Endodermal cell (in vitro differentiated cells): ENCODE measurements at regions not wholly inside any gene's neighbourhood (a gene's known extent, or its start where the extent isn't known, plus 50 kb on each side); places are given as distances from the start of the nearest gene placed in this dataset.
"Not testable (repeated sequence)": the region's sequence is repeated elsewhere in the genome, so short reads cannot be mapped to it uniquely, and the experiment has no call there.

Source experiments
- DNase-seq: peaks from one replicate; pipeline ENCODE4 v3.0.0-alpha.2; 2017
- H3K27ac ChIP-seq: 2 replicates; pipeline ENCODE4 v1.5.1; 2013; ENCODE audit warnings: mild to moderate bottlenecking, low read depth, low read length, moderate library complexity
- H3K27me3 ChIP-seq: 2 replicates; pipeline ENCODE4 v1.6.1; 2013; ENCODE audit warnings: mild to moderate bottlenecking, low read length, moderate library complexity; ENCODE audit not compliant: insufficient read depth, control insufficient read depth, poor library complexity, severe bottlenecking
- H3K36me3 ChIP-seq: 2 replicates; pipeline ENCODE4 v1.7.0; 2013; ENCODE audit warnings: mild to moderate bottlenecking, low read length, moderate library complexity; ENCODE audit not compliant: control insufficient read depth, insufficient read depth
- H3K4me1 ChIP-seq: one replicate; pipeline ENCODE4 v1.7.0; 2013; ENCODE audit warnings: low read length; ENCODE audit not compliant: control insufficient read depth, insufficient read depth
- H3K4me3 ChIP-seq: 2 replicates; pipeline ENCODE4 v1.5.1; 2013; ENCODE audit warnings: mild to moderate bottlenecking, low read length, moderate library complexity
- H3K9ac ChIP-seq: 2 replicates; pipeline ENCODE4 v1.6.1; 2013; ENCODE audit warnings: mild to moderate bottlenecking, low read length, moderate library complexity; ENCODE audit not compliant: poor library complexity, severe bottlenecking; ENCODE audit errors: extremely low read depth
- H3K9me3 ChIP-seq: 2 replicates; pipeline ENCODE4 v1.6.1; 2013; ENCODE audit warnings: mild to moderate bottlenecking, low read length, moderate library complexity; ENCODE audit not compliant: control insufficient read depth
- H3K27ac Mint-ChIP-seq: 2 replicates; pipeline ENCODE4 v1.8.0; 2020; ENCODE audit warnings: mixed read lengths
- H3K27me3 Mint-ChIP-seq: 2 replicates; pipeline ENCODE4 v1.8.0; 2021; ENCODE audit warnings: mild to moderate bottlenecking, mixed read lengths; ENCODE audit not compliant: insufficient read depth
- H3K36me3 Mint-ChIP-seq: 2 replicates; pipeline ENCODE4 v1.8.0; 2020; ENCODE audit warnings: low read depth, mixed read lengths
- H3K4me1 Mint-ChIP-seq: 2 replicates; pipeline ENCODE4 v1.8.0; 2020; ENCODE audit warnings: mixed read lengths
- H3K4me3 Mint-ChIP-seq: 2 replicates; pipeline ENCODE4 v1.8.0; 2020; ENCODE audit warnings: mild to moderate bottlenecking, moderate library complexity, mixed read lengths
- H3K9me3 Mint-ChIP-seq: 2 replicates; pipeline ENCODE4 v1.8.0; 2020; ENCODE audit warnings: mild to moderate bottlenecking, mixed read lengths
- CTCF ChIP-seq: fragments of 200-600 bp; sonication (generic); conservative IDR thresholded peaks from 2 replicates; pipeline ENCODE4 v1.5.0; 2021; ENCODE audit warnings: antibody characterized with exemption, mild to moderate bottlenecking
- WGBS, 2 experiments: methylation state at CpG; one replicate each; pipeline versions ENCODE4 v1.1.5 to v1.1.7; 2013; ENCODE audit warnings: missing lambda C conversion rate in 2 of 2, mixed read lengths in 1 of 2; ENCODE audit not compliant: insufficient coverage in 1 of 2, insufficient read length in 1 of 2; 5-methylcytosine and 5-hydroxymethylcytosine counted together

DNA sequence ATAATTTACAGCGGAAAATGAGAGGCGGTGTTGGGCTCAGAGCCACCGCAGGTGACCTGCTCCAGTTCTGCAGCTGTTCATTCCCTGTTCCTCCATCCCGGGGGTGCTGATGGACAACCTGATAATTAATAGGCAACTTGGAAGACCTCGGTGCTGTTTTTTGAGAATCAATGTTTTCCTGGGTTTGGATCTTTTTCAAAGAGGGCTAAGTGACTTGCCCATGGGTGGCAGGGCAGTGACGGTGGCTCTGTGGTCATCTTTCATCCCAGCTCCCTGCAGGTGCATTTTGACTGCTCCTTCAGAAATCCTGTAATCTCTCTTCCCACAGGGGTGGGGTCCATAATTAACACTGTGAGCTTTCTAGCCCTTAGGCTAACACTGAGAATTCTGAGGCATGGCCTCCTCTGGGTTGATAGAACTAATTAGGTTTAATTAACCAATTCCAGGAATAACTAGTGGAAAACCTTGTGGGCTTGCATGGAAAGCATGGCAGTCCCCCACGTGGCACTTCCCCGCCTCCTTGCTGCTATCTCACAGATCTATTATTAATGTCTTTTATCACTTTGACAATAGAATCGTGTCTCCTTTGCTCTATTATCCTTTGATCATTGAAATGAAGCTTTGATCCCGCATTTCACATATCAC is 217.9 kb downstream of the GLRX3 start:
- Mint-ChIP-seq H3K9me3 (no peaks in the 10 kb centered on the region), H3K36me3 (no peaks in the 10 kb centered on the region), H3K4me1 (no peaks in the 10 kb centered on the region), H3K27ac (no peak overlapping the region), H3K4me3 (no peak overlapping the region), H3K27me3 (peaks cover 1% of the 10 kb centered on the region)
- H3K27ac ChIP-seq = no peak overlapping the region
- no peak overlapping the region for H3K9ac ChIP-seq
- no peak overlapping the region for H3K4me3 ChIP-seq
- no peaks in the 10 kb centered on the region for H3K9me3 ChIP-seq
- WGBS, 2 experiments = 92 to 93% methylated on average over 6 to 10 of the region's 10 CpGs
- H3K4me1 ChIP-seq = no peaks in the 10 kb centered on the region
- peak; percentile 12 for DNase-seq
- H3K27me3 ChIP-seq = no peaks in the 10 kb centered on the region
- TF ChIP-seq CTCF = no peak
- no peaks in the 10 kb centered on the region for H3K36me3 ChIP-seq

DNA sequence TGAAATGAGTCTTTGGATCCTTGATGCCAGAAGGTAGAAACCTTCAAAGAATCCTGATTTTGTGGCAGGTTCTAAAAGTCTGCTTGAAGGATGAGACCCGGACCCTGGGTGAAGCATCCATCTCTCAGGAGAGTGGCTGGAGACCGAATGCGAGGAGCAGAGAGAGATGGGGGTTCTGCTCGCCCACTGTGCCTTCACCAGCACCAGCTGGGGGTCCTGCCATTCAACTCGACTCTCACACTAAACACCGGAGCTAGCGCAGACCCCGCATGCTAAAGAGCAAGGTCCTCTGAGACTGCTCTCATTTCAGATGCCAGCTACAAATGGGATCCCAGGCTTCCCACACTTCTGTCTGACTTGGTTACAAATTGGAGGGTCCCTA is 218.4 kb downstream of the GLRX3 start:
- Mint-ChIP-seq H3K27ac (no peak overlapping the region), H3K4me1 (no peaks in the 10 kb centered on the region), H3K36me3 (no peaks in the 10 kb centered on the region), H3K9me3 (no peaks in the 10 kb centered on the region), H3K27me3 (peaks cover 1% of the 10 kb centered on the region), H3K4me3 (no peak overlapping the region)
- Histone ChIP-seq H3K4me3 (no peak overlapping the region), H3K27ac (no peak overlapping the region), H3K27me3 (no peaks in the 10 kb centered on the region), H3K36me3 (no peaks in the 10 kb centered on the region), H3K9me3 (no peaks in the 10 kb centered on the region), H3K4me1 (no peaks in the 10 kb centered on the region), H3K9ac (no peak overlapping the region)
- 88 to 96% methylated on average over 5 to 8 of the region's 8 CpGs for WGBS, 2 experiments
- no peak for TF ChIP-seq CTCF
- peak; percentile 12 for DNase-seq

DNA sequence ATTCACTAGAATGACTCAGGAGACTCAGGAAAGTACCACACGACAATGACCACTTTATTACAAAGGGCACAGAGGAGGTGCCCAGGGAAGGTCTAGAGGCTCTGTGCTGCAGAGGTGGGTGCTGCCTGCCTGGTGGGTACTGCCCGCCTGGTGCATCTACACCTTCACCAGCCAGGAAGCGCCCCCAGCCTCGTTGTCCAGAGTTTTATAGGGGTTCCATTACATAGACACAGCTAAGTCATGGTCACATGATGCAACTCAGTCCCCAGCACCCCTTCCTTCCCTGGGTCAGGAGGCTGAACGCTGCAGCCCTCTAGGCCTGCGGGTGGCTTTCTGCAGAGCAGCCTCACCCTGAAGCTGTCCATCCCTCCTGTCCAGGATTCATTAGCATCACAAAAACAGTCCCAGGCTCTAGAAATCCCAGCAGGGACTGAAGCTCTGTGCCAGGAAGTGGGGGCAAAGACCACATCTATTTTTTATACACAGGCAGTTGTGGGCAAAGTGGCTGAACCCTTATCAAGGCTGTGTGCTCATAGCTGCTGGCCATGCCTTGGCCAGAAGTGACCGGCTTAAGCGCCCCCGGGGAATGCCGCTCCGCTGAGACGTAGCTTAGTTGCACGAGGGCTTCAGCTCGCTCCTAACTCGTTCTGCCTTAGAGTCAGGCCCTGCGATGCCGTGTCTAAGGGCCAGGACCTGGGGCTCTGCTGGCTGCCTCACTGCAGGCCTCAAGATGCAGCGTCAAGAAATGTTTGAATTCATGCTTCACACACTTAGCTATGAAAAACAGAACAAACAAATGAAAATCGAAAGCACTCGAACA is 219.0 kb downstream of the GLRX3 start:
- Histone ChIP-seq H3K4me1 (no peaks in the 10 kb centered on the region), H3K27ac (no peak overlapping the region), H3K4me3 (no peak overlapping the region), H3K9ac (no peak overlapping the region), H3K36me3 (no peaks in the 10 kb centered on the region), H3K27me3 (no peaks in the 10 kb centered on the region), H3K9me3 (no peaks in the 10 kb centered on the region)
- Mint-ChIP-seq H3K4me1 (no peaks in the 10 kb centered on the region), H3K9me3 (no peaks in the 10 kb centered on the region), H3K27me3 (peaks cover 1% of the 10 kb centered on the region), H3K36me3 (no peaks in the 10 kb centered on the region), H3K27ac (no peak overlapping the region), H3K4me3 (no peak overlapping the region)
- TF ChIP-seq CTCF = no peak
- WGBS, 2 experiments = 80 to 91% methylated on average over 11 to 20 of the region's 20 CpGs
- peak; percentile 26 for DNase-seq

DNA sequence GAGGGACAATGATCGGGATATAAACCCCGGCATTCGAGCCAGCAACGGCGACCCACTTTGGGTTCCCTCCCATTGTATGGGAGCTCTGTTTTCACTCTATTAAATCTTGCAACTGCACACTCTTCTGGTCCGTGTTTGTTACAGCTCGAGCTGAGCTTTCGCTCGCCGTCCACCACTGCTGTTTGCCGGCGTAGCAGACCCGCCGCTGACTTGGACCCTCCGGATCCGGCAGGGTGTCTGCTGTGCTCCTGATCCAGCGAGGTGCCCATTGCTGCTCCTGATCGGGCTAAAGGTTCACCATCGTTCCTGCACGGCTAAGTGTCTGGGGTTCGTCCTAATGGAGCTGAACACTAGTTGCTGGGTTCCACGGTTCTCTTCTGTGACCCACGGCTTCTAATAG is 220.2 kb downstream of the GLRX3 start:
- H3K4me1 ChIP-seq, H3K27ac ChIP-seq, H3K27me3 Mint-ChIP-seq, H3K36me3 Mint-ChIP-seq, H3K4me3 ChIP-seq, H3K4me1 Mint-ChIP-seq, H3K4me3 Mint-ChIP-seq, H3K27ac Mint-ChIP-seq, H3K9me3 Mint-ChIP-seq, H3K27me3 ChIP-seq, H3K36me3 ChIP-seq, H3K9me3 ChIP-seq, H3K9ac ChIP-seq: not testable (repeated sequence)
- WGBS, 2 experiments = 88 to 90% methylated on average over 15 to 23 of the region's 23 CpGs
- DNase-seq = peak; percentile 9
